ENCODE measurements at regions not wholly inside any gene's neighbourhood (a gene's known extent, or its start where the extent isn't known, plus 50 kb on each side); places are given as distances from the start of the nearest gene placed in this dataset.

DNA sequence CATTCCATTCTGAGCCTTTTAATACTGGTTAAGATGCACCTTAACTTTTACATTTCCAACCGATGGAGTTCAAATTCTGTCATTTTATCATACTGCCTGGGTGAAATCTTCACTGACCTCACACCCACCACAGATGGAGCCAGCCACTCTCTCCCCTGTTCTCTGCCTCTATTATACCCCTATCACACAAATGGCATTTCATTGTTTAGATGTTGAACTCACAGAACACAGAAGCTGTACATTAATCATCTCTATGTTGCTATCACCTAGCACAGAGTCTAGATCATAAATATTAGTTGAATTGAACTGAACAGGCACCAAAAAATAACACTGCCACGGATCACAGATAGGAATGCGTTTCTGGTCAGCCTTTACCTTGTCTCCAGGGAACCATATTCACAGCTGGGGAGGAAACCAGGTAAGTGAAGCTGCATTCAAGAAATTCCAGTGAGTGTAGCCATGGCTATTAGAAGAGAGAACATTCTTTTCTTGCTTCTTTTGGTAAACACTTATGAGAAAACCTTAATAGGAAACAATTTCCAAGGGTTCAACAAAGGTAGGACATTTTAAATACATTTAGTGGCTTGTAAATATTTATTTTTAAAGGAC, 194.9 kb upstream of the RMST start:
- H3K4me3 ChIP-seq (ENCODE audit: low read depth, low read length) = no peak overlapping the region
- in situ Hi-C loops (cut with HindIII; ENCODE audit: low sequenced_read_pairs) = no loop called here
- TF ChIP-seq, protein P1, sequence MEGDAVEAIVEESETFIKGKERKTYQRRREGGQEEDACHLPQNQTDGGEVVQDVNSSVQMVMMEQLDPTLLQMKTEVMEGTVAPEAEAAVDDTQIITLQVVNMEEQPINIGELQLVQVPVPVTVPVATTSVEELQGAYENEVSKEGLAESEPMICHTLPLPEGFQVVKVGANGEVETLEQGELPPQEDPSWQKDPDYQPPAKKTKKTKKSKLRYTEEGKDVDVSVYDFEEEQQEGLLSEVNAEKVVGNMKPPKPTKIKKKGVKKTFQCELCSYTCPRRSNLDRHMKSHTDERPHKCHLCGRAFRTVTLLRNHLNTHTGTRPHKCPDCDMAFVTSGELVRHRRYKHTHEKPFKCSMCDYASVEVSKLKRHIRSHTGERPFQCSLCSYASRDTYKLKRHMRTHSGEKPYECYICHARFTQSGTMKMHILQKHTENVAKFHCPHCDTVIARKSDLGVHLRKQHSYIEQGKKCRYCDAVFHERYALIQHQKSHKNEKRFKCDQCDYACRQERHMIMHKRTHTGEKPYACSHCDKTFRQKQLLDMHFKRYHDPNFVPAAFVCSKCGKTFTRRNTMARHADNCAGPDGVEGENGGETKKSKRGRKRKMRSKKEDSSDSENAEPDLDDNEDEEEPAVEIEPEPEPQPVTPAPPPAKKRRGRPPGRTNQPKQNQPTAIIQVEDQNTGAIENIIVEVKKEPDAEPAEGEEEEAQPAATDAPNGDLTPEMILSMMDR (IDR thresholded peaks at IDR 0.05; ENCODE audit: low read depth, low read length) = no peak
- DNase-seq (ENCODE audit: low read depth, low spot score) = no peak

DNA sequence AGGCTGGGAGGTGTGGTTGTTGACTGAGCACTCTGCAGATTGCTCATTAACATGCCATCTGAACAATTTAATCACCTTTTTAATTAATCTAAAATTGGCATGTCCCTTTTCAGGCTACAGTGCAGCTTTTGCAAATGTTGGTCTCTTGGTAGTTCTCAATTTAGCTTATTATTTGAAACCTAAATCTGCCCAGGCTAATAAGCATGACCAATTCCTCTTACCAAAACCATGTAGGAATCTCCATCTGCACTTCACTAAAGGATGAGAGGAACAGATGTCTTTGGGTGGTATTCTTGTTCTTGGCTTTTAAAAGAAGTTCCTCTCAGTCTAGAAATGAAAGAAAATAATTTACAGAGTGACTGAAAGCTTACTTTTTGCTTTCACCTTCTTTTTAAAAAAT, 190.1 kb upstream of the RMST start:
- TF ChIP-seq, protein P1 (IDR thresholded peaks at IDR 0.05; ENCODE audit: low read depth, low read length) = no peak
- in situ Hi-C loops (cut with HindIII; ENCODE audit: low sequenced_read_pairs) = no loop called here
- no peak overlapping the region for H3K4me3 ChIP-seq (ENCODE audit: low read depth, low read length)
- no peak for DNase-seq (ENCODE audit: low read depth, low spot score)

DNA sequence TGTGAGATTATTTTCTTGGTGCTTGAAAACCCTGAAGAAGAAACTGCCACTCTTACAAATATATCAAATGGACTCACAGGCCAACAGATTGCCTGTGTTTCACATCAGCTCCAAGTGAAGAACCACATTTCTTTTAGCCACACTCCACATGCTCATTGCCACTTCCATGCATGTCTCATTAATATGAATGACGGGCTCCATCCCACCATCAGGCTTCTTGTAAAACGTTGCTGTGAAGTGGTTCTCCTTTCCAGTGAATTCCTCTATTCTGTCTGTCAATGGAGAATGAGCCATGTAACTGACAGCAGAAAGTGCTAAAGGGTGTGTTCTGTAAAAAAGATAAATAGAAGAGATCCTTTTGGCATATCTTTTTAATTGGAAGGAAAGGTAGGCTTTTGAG, 188.2 kb upstream of the RMST start:
- no peak for DNase-seq (ENCODE audit: low read depth, low spot score)
- in situ Hi-C loops (cut with HindIII; ENCODE audit: low sequenced_read_pairs) = no loop called here
- no peak overlapping the region for H3K4me3 ChIP-seq (ENCODE audit: low read depth, low read length)
- TF ChIP-seq, protein P1 (IDR thresholded peaks at IDR 0.05; ENCODE audit: low read depth, low read length) = no peak

DNA sequence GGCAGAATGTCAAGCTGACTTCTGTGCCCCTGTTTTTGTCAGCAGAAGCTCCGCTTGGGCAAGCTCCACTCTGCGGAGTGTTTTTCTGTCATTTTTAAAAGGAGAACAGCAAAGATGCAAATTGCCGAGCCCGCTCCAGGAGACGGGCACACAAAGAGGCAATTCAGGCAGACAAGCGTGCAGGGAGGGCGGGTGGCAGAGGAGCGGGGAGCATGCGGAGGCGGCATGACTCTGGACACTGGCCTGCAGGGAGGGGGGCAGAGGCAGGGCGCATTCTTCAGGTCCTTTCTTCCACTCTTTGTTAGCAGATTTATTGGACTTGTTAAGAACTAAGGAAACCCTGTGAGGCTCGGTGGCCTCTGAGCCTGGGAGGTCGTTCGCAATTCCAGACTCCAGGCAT, 187.3 kb upstream of the RMST start:
- TF ChIP-seq, protein P1 (IDR thresholded peaks at IDR 0.05; ENCODE audit: low read depth, low read length) = no peak
- no peak overlapping the region for H3K4me3 ChIP-seq (ENCODE audit: low read depth, low read length)
- no peak for DNase-seq (ENCODE audit: low read depth, low spot score)
- in situ Hi-C loops (cut with HindIII; ENCODE audit: low sequenced_read_pairs) = no loop called here

DNA sequence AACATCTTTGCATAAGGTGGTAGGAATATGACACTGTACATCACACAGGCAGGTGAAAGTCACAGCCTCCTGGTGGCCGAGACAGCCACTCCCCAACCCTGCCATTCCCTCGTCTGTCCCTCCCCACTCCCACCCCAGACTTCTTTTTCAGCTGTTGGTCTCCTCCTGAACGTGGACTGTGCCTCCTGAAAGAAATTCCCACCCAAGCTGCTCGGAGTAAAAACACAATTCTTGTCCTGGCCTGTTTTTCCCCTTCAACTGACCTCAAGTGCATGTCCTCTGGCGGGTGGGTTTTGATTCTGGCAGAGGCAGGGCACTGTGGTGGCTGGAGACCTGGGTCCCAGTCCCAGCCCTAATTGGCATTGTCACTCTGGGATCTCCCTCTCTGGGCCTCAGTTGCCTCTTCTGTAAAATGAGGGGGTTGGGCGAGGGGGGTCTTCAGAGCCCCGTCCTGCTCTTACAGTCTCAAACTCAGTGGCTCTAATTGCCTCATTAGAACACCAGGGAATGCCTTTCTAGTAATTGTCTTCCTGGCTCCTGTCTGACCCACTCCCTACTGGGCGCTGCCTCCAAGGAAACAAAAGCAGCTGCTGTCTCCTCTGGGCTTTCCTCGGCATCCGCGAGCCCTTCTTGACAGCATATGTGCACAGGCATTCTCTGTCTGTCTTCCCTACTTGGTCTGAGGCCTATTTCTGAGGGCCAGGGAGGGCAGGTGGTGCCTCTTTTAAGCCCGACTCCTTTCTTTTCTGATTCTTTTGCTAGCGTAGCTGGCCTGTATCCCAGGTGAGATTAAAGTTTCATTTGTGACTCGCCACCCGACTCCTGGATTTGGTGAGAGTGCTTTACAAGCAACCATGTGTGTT, 186.6 kb upstream of the RMST start:
- DNase-seq (ENCODE audit: low read depth, low spot score) = no peak
- TF ChIP-seq, protein P1 (IDR thresholded peaks at IDR 0.05; ENCODE audit: low read depth, low read length) = no peak
- in situ Hi-C loops (cut with HindIII; ENCODE audit: low sequenced_read_pairs) = no loop called here
- H3K4me3 ChIP-seq (ENCODE audit: low read depth, low read length) = no peak overlapping the region

DNA sequence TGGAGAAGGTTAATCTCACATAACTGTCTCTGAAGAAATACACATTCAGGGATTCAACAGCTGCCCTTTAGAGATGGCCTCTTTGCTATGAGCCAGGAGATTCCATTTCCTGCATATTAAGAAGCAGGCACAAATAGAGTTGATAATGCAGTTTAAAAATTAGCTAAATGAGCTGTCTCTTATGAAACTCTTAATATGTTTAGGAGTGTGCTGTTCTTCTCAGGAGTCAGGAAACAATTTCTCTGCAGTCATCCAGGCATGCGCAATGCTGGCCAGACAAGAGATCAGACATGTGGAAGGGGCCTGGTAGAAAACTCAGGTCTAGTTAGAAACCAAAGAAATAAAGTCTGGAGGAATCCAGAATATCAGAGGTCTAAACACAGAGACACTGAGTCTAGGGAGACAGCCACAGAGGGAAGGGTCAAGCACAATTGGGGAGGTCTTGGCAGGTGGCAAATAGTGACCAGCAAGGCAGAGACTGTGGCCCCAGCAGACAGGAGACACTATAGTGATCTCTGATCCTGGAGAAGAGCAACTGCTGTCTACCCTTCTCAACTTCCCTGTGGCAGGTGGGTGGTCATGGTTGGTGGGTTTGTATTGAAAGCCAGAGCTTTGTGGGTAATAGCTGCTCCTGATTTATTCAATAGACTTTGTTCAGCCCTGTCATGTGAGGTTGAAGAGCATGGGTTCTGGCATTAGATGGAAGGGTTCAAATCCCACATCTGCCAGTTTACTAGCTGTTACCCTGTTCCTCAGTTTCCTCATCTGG, 185.8 kb upstream of the RMST start:
- TF ChIP-seq, protein P1 (IDR thresholded peaks at IDR 0.05; ENCODE audit: low read depth, low read length) = no peak
- in situ Hi-C loops (cut with HindIII; ENCODE audit: low sequenced_read_pairs) = no loop called here
- no peak overlapping the region for H3K4me3 ChIP-seq (ENCODE audit: low read depth, low read length)
- no peak for DNase-seq (ENCODE audit: low read depth, low spot score)
